DOHH2 (cell line): ENCODE measurements at regions not wholly inside any gene's neighbourhood (a gene's known extent, or its start where the extent isn't known, plus 50 kb on each side); places are given as distances from the start of the nearest gene placed in this dataset.

Source experiments
- H3F3A ChIP-seq: fragments of 200-600 bp; sonication (generic), shearing (Covaris generic); 2 replicates; pipeline ENCODE4 v1.6.0; 2016; ENCODE audit warnings: antibody characterized with exemption, mild to moderate bottlenecking; ENCODE audit not compliant: control insufficient read depth, insufficient read depth
- H3K27ac ChIP-seq: fragments of 200-600 bp; sonication (generic); 2 replicates; pipeline ENCODE4 v1.5.1; 2014; ENCODE audit warnings: low read depth, mild to moderate bottlenecking, low read length, moderate library complexity
- H3K27me3 ChIP-seq: fragments of 200-600 bp; sonication (generic); 2 replicates; pipeline ENCODE4 v1.6.1; 2014; ENCODE audit warnings: mild to moderate bottlenecking, low read length, mixed read lengths; ENCODE audit not compliant: control insufficient read depth
- H3K36me3 ChIP-seq: fragments of 200-600 bp; sonication (generic); 2 replicates; pipeline ENCODE4 v1.6.1; 2014; ENCODE audit warnings: mild to moderate bottlenecking, low read length, moderate library complexity, mixed read lengths; ENCODE audit not compliant: control insufficient read depth
- H3K4me1 ChIP-seq: fragments of 200-600 bp; sonication (generic); 2 replicates; pipeline ENCODE4 v1.6.1; 2014; ENCODE audit warnings: mild to moderate bottlenecking, low read length, mixed read lengths; ENCODE audit not compliant: control insufficient read depth
- H3K4me2 ChIP-seq: fragments of 200-600 bp; sonication (generic); 2 replicates; pipeline ENCODE4 v1.6.0; 2014; ENCODE audit warnings: mild to moderate bottlenecking, low read length, moderate library complexity
- H3K4me3 ChIP-seq: fragments of 200-600 bp; sonication (generic); 2 replicates; pipeline ENCODE4 v1.5.1; 2014; ENCODE audit warnings: mild to moderate bottlenecking, low read length, mixed read lengths
- H3K79me2 ChIP-seq: fragments of 200-600 bp; sonication (generic); 2 replicates; pipeline ENCODE4 v1.6.1; 2014; ENCODE audit warnings: mild to moderate bottlenecking, low read length, mixed read lengths; ENCODE audit not compliant: control insufficient read depth
- H3K9me2 ChIP-seq: fragments of 200-600 bp; sonication (generic); replicated peaks from 2 replicates; pipeline ENCODE4 v1.6.1; 2014; ENCODE audit warnings: mild to moderate bottlenecking, low read length, mixed read lengths; ENCODE audit not compliant: control insufficient read depth
- H3K9me3 ChIP-seq: fragments of 200-600 bp; sonication (generic); 2 replicates; pipeline ENCODE4 v1.6.1; 2014; ENCODE audit warnings: antibody characterized with exemption, low read length, mixed read lengths; ENCODE audit not compliant: control insufficient read depth, insufficient read depth
- H4K20me1 ChIP-seq: fragments of 200-600 bp; sonication (generic); 2 replicates; pipeline ENCODE4 v1.6.0; 2014; ENCODE audit warnings: low read depth, mild to moderate bottlenecking, antibody characterized with exemption, low read length, moderate library complexity; ENCODE audit not compliant: control insufficient read depth, insufficient read depth
- CTCF ChIP-seq: fragments of 200-600 bp; sonication (generic); IDR thresholded peaks from one replicate; pipeline ENCODE4 v1.5.1; 2014; ENCODE audit warnings: antibody characterized with exemption, mild to moderate bottlenecking, low read depth, low read length; ENCODE audit not compliant: poor library complexity, severe bottlenecking
- EZH2phosphoT487 ChIP-seq: fragments of 200-600 bp; sonication (generic); IDR thresholded peaks from 2 replicates; pipeline ENCODE4 v1.6.1; 2017; ENCODE audit warnings: borderline replicate concordance, mild to moderate bottlenecking, antibody characterized with exemption, low read length, moderate library complexity, mixed read lengths

- no peak overlapping the region for H3K4me2 ChIP-seq
- no peaks in the 10 kb centered on the region for H3K79me2 ChIP-seq
- H3F3A ChIP-seq = no peaks in the 10 kb centered on the region
Observed at GRCh38 chr10:113329121-113329596, 223.7 kb upstream of the HABP2 start.

GRCh38 chr10:113331961-113332360, 220.9 kb upstream of the HABP2 start:
- Histone ChIP-seq H4K20me1 (no peaks in the 10 kb centered on the region), H3K4me1 (no peaks in the 10 kb centered on the region), H3K4me2 (no peak overlapping the region), H3K9me2 (no peaks in the 10 kb centered on the region), H3K27ac (no peak overlapping the region), H3K79me2 (no peaks in the 10 kb centered on the region), H3K9me3 (no peaks in the 10 kb centered on the region), H3K36me3 (no peaks in the 10 kb centered on the region), H3K27me3 (0 out of 2 replicates have a peak, but pooled peaks cover 7% of the 10 kb centered on the region), H3F3A (no peaks in the 10 kb centered on the region), H3K4me3 (no peak overlapping the region)
- TF ChIP-seq EZH2phosphoT487 (no peak), CTCF (no peak)

More at GRCh38 chr10:113329121-113329596, 223.7 kb upstream of the HABP2 start:
- H3K9me3 ChIP-seq = no peaks in the 10 kb centered on the region
- no peak overlapping the region for H3K27ac ChIP-seq
- H3K27me3 ChIP-seq = 0 out of 2 replicates have a peak, but pooled peaks cover 4% of the 10 kb centered on the region
- no peaks in the 10 kb centered on the region for H3K36me3 ChIP-seq
- no peak for TF ChIP-seq EZH2phosphoT487
- no peak for TF ChIP-seq CTCF
- H3K4me1 ChIP-seq = no peaks in the 10 kb centered on the region
- no peaks in the 10 kb centered on the region for H4K20me1 ChIP-seq
- no peaks in the 10 kb centered on the region for H3K9me2 ChIP-seq
- no peak overlapping the region for H3K4me3 ChIP-seq

GRCh38 chr10:113333313-113333712, 219.5 kb upstream of the HABP2 start:
- Histone ChIP-seq H3K27me3 (0 out of 2 replicates have a peak, but pooled peaks cover 7% of the 10 kb centered on the region), H3K36me3 (no peaks in the 10 kb centered on the region), H3K27ac (no peak overlapping the region), H3F3A (no peaks in the 10 kb centered on the region), H3K4me2 (no peak overlapping the region), H3K9me3 (no peaks in the 10 kb centered on the region), H3K4me1 (no peaks in the 10 kb centered on the region), H3K4me3 (no peak overlapping the region), H3K79me2 (no peaks in the 10 kb centered on the region), H4K20me1 (no peaks in the 10 kb centered on the region), H3K9me2 (no peaks in the 10 kb centered on the region)
- TF ChIP-seq CTCF = no peak
- no peak for TF ChIP-seq EZH2phosphoT487
